ENCODE measurements at regions not wholly inside any gene's neighbourhood (a gene's known extent, or its start where the extent isn't known, plus 50 kb on each side); places are given as distances from the start of the nearest gene placed in this dataset.

DNA sequence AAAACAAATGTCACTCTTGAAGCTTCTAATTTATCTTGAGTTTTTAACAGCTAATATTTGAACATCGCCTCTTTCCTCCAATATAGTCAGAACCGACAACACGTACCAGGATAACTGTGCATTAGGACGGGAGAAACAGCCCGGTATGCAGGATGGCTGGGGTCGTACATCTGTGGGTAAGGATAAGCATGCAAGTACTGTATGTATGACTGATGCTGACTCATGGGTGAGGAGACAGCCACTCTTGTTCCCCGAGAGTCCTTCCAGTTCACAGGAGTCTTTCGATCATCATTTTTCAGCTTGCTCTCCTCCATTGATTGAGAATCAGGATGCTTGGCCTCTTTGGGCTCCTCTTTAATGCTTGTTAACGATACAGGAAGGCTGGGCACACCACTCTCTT, 102.3 kb downstream of the ZNF608 start:
- TF ChIP-seq, protein P1, sequence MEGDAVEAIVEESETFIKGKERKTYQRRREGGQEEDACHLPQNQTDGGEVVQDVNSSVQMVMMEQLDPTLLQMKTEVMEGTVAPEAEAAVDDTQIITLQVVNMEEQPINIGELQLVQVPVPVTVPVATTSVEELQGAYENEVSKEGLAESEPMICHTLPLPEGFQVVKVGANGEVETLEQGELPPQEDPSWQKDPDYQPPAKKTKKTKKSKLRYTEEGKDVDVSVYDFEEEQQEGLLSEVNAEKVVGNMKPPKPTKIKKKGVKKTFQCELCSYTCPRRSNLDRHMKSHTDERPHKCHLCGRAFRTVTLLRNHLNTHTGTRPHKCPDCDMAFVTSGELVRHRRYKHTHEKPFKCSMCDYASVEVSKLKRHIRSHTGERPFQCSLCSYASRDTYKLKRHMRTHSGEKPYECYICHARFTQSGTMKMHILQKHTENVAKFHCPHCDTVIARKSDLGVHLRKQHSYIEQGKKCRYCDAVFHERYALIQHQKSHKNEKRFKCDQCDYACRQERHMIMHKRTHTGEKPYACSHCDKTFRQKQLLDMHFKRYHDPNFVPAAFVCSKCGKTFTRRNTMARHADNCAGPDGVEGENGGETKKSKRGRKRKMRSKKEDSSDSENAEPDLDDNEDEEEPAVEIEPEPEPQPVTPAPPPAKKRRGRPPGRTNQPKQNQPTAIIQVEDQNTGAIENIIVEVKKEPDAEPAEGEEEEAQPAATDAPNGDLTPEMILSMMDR (optimal IDR thresholded peaks at IDR 0.05 in 1 of 3, IDR thresholded peaks at IDR 0.05 in 1 of 3, conservative IDR thresholded peaks at IDR 0.05 in 1 of 3; ENCODE audit: extremely low read depth in 1 of 3, insufficient read depth in 2 of 3, low read length in 3 of 3): no peak
- TF ChIP-seq EZH2 (IDR thresholded peaks at IDR 0.05; ENCODE audit: low read length): no peak

Measured in keratinocyte (primary cell).